ENCODE measurements at regions not wholly inside any gene's neighbourhood (a gene's known extent, or its start where the extent isn't known, plus 50 kb on each side); places are given as distances from the start of the nearest gene placed in this dataset.

DNA sequence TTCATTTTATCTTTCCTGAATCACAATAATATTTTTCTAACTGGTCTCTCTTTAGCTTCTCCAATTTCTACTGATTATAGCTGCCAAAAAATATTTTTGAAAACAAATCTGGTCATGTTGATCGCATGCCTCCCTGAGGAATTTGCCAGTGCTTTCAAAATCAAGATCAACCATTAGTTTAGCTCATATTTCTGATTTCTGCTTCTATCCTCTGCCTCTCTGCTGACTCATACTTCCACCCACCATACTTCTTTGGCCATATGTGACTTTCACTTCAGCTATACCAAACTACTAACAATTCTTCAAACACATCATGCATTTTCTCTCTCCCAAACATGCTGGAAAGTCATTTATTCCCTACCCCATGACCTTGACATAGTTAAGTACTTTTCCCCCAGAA, 636.5 kb downstream of the TLE1 start:
- no peak for ATAC-seq (ENCODE audit: low FRiP score)
- no peak for DNase-seq (ENCODE audit: low spot score)
- TF ChIP-seq, protein P1, sequence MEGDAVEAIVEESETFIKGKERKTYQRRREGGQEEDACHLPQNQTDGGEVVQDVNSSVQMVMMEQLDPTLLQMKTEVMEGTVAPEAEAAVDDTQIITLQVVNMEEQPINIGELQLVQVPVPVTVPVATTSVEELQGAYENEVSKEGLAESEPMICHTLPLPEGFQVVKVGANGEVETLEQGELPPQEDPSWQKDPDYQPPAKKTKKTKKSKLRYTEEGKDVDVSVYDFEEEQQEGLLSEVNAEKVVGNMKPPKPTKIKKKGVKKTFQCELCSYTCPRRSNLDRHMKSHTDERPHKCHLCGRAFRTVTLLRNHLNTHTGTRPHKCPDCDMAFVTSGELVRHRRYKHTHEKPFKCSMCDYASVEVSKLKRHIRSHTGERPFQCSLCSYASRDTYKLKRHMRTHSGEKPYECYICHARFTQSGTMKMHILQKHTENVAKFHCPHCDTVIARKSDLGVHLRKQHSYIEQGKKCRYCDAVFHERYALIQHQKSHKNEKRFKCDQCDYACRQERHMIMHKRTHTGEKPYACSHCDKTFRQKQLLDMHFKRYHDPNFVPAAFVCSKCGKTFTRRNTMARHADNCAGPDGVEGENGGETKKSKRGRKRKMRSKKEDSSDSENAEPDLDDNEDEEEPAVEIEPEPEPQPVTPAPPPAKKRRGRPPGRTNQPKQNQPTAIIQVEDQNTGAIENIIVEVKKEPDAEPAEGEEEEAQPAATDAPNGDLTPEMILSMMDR (IDR thresholded peaks at IDR 0.05) = no peak

DNA sequence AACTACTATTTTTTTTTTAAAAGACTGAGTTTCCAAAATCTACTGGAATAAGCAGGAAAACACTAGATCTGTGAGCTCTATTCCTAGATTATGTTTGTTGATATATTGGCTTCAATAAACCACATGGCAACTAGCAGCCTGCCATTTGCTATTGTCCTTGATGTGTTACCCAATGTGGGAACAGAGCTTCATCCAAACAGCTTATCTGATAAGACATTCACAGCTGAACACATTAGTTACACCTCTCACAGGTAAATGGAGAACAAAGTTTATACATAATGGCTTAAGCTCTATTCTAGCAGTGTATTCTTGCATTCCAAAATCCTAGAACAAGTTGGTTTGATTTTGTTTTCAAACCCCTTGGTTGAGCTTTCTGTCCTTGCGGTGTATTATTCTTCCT, 642.1 kb downstream of the TLE1 start:
- TF ChIP-seq, protein P1 (IDR thresholded peaks at IDR 0.05) = no peak
- ATAC-seq (ENCODE audit: low FRiP score) (no peak), DNase-seq (ENCODE audit: low spot score) (no peak)

DNA sequence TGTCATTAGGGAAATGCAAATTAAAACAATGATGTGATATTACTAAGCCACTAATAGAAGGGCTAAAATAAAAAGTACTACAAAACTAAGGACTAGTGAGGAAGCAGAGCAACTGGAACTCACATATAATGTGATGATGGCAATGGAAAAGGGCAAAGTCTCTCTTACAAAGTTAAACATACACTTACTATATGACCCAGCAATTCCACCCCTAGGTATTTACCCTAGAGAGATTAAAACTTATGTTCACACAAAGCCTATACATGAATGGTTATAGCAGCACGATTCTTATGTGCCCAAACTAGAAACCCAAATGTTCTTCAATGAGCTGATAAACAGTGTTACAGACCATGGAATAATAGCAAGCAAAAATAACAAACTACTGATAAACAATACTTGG, 643.7 kb downstream of the TLE1 start:
- TF ChIP-seq, protein P1 (IDR thresholded peaks at IDR 0.05) = no peak
- DNase-seq (ENCODE audit: low spot score) (no peak), ATAC-seq (ENCODE audit: low FRiP score) (no peak)

DNA sequence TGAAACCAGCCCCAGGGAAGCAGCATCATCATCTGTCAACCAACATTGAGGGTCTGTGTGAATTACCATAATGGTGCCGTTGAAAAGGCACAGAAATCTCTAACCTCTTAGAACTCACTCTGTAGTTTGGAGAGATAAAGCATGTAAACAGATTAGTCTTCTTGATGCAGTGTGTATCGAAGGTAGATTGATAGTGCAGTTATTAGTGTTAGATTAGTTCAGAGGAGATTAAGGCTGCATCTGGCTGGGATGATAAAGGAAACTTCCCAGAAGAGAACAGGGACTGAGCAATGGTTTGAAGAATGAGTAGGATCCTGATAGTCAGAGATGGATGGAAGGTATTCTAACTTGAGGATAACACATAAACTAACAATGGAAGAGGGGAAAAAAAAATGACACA, 651.5 kb downstream of the TLE1 start:
- TF ChIP-seq, protein P1 (IDR thresholded peaks at IDR 0.05) = no peak
- DNase-seq (ENCODE audit: low spot score) (no peak), ATAC-seq (ENCODE audit: low FRiP score) (no peak)

- TF ChIP-seq, protein P1 (IDR thresholded peaks at IDR 0.05) = no peak
- ATAC-seq (ENCODE audit: low FRiP score) = no peak
- DNase-seq (ENCODE audit: low spot score) = no peak
Observed at GRCh38 chr9:81035601-81036000, 653.7 kb downstream of the TLE1 start.

DNA sequence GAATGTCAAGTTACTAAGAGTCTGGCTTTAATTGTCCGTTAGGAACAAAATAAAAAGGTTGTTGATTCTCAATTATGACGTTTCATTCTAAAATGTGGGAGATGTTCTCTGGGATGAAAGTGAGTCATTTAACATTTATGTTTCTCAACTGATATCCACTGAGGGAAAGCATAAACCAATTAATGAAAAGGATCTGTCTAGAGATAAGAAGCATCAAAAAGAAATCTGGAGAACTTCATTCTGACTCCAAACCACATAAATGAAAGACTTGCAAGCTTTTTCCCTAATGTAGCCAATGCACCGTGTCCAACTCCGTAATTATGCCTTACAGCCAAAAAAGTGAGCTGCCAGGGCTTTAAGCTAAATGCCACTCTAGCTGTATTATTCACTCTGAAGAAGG, 654.2 kb downstream of the TLE1 start:
- TF ChIP-seq, protein P1 (IDR thresholded peaks at IDR 0.05) = no peak
- peak; percentile 65 for ATAC-seq (ENCODE audit: low FRiP score)

DNA sequence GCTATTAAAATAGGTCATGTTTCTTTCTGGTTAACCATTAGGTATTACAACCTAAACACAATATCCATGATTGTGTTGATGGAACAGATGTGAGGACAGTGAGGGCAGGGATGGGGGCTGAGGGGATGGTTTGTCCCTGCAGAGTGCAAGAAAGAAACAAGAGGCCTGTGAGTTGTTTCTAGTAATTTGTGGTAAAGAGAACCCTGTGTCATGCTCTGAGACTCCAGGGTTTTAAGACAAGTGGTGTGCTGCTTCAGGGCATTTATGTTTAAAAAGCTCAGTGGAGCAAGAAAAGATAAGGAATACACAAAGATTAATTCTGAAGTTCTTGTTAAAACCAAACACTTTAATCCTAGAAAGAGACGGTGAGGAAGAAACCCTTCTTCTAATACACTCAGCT, 656.5 kb downstream of the TLE1 start:
- DNase-seq (ENCODE audit: low spot score) = no peak
- no peak for ATAC-seq (ENCODE audit: low FRiP score)
- TF ChIP-seq, protein P1 (IDR thresholded peaks at IDR 0.05) = no peak

More for the DNA sequence above, 654.2 kb downstream of the TLE1 start:
- DNase-seq (ENCODE audit: low spot score) = no peak
